PC-9 (cell line): ENCODE measurements at regions not wholly inside any gene's neighbourhood (a gene's known extent, or its start where the extent isn't known, plus 50 kb on each side); places are given as distances from the start of the nearest gene placed in this dataset.
A peak's percentile ranks its signal among the peaks of the same experiment; 100 is the strongest.

Source experiments
- BruUV-seq: library from RNA; stranded (reverse); fragments of 400-500 nt; replicated peaks from 2 replicates; lab custom pipeline; 2021; lab: Mats Ljungman, UMichigan
- CTCF ChIA-PET: fragments of 300-600 bp; sonication (Branson Sonifier 250); formaldehyde crosslinking; loops from one replicate; lab custom pipeline; 2022; ENCODE audit warnings: antibody characterized with exemption; lab: Charles Lee
- POLR2A ChIA-PET: fragments of 300-600 bp; sonication (Branson Sonifier 250); formaldehyde crosslinking; loops from one replicate; lab custom pipeline; 2022; ENCODE audit warnings: antibody characterized with exemption; ENCODE audit not compliant: unreplicated experiment; lab: Charles Lee
- DNase-seq, 2 experiments: peaks; one replicate each; pipeline versions ENCODE4 v3.0.0 to v3.0.0-alpha.2; 2015 to 2022; ENCODE audit warnings: mixed read lengths in 1 of 2
- H2AFZ ChIP-seq: fragments of 200-600 bp; sonication (generic); 2 replicates; pipeline ENCODE4 v1.8.1; 2017; ENCODE audit warnings: antibody characterized with exemption
- H3F3A ChIP-seq: fragments of 200-600 bp; sonication (generic); 2 replicates; pipeline ENCODE4 v1.8.1; 2017; ENCODE audit warnings: antibody characterized with exemption, mild to moderate bottlenecking, low read depth; ENCODE audit not compliant: insufficient read depth
- H3K27ac ChIP-seq: fragments of 200-600 bp; sonication (generic); 2 replicates; pipeline ENCODE4 v1.6.1; 2016; ENCODE audit warnings: mixed run types
- H3K27me3 ChIP-seq: fragments of 200-600 bp; sonication (generic); 2 replicates; pipeline ENCODE4 v1.6.1; 2016; ENCODE audit warnings: low read depth, mixed run types; ENCODE audit not compliant: insufficient read depth
- H3K36me3 ChIP-seq: fragments of 200-600 bp; sonication (generic); 2 replicates; pipeline ENCODE4 v1.6.1; 2016; ENCODE audit warnings: low read depth, mixed run types
- H3K4me1 ChIP-seq: fragments of 200-600 bp; sonication (generic); replicated peaks from 2 replicates; pipeline ENCODE4 v1.6.1; 2016; ENCODE audit warnings: mixed run types; ENCODE audit not compliant: insufficient read depth
- H3K4me2 ChIP-seq: fragments of 200-600 bp; sonication (generic); 2 replicates; pipeline ENCODE4 v1.6.1; 2017; ENCODE audit warnings: mixed run types
- H3K4me3 ChIP-seq: fragments of 200-600 bp; sonication (generic); 2 replicates; pipeline ENCODE4 v1.6.1; 2016; ENCODE audit warnings: mixed run types
- H3K79me2 ChIP-seq: fragments of 200-600 bp; sonication (generic); 2 replicates; pipeline ENCODE4 v1.6.1; 2017; ENCODE audit warnings: low read depth, mixed run types
- H3K9me2 ChIP-seq: fragments of 200-600 bp; sonication (generic); 2 replicates; pipeline ENCODE4 v1.8.1; 2017; ENCODE audit warnings: mild to moderate bottlenecking; ENCODE audit not compliant: insufficient read depth
- H3K9me3 ChIP-seq: fragments of 200-600 bp; sonication (generic); 2 replicates; pipeline ENCODE4 v1.8.1; 2016; ENCODE audit warnings: low read depth; ENCODE audit not compliant: insufficient read depth
- H4K20me1 ChIP-seq: fragments of 200-600 bp; sonication (generic); 2 replicates; pipeline ENCODE4 v1.8.1; 2017; ENCODE audit not compliant: insufficient read depth
- CTCF ChIP-seq: fragments of 200-600 bp; sonication (generic); conservative IDR thresholded peaks from 2 replicates; pipeline ENCODE4 v1.6.1; 2017; ENCODE audit warnings: mixed run types, antibody characterized with exemption, mild to moderate bottlenecking, moderate library complexity
- EZH2 ChIP-seq: fragments of 200-600 bp; sonication (generic); IDR thresholded peaks from 2 replicates; pipeline ENCODE4 v1.8.0; 2017; ENCODE audit warnings: antibody characterized with exemption, low read depth
- intact Hi-C: fragments of 100-400 bp; cut with micrococcal nuclease; formaldehyde crosslinking; loops from one replicate; pipeline ENCODE4 v1.10.0; 2022; ENCODE audit not compliant: unreplicated experiment

DNA sequence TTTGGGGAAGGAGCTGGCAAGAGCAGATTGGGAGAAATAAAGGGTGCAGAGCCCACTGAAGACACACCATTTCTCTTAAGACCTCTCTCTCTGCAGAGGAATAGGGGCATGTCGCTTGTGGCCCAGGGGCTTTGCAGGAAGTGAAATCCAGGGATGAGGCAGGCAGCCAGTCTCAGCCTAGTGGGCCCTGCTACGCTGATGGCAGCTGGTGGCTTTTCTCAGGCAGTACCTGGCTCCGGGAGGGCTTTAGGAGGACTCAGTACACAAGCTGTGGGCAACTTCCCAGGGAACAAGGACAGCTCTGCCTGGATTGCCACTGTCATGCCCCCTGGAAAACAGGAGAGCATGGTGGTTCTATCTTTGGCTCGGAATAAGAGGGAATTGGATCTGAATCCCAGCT, 76.2 kb upstream of the NEURL1B start:
- ChIA-PET POLR2A (no interaction called here), CTCF (no interaction called here)
- peaks cover 70% of the 10 kb centered on the region for H3K27me3 ChIP-seq
- H3K9me2 ChIP-seq, result no peaks in the 10 kb centered on the region
- H3K4me2 ChIP-seq, result no peak overlapping the region
- no peaks in the 10 kb centered on the region for H3F3A ChIP-seq
- TF ChIP-seq CTCF (no peak), EZH2 (no peak)
- no peaks in the 10 kb centered on the region; the same call in 1 of the 2 replicates for H4K20me1 ChIP-seq
- H3K4me3 ChIP-seq, result no peak overlapping the region
- H3K79me2 ChIP-seq, result no peaks in the 10 kb centered on the region
- H3K4me1 ChIP-seq, result no peaks in the 10 kb centered on the region
- no peak for DNase-seq
- H2AFZ ChIP-seq, result no peak overlapping the region
- no peak overlapping the region for H3K27ac ChIP-seq
- BruUV-seq, result no TSS peak
- intact Hi-C loops, result no loop called here
- no peaks in the 10 kb centered on the region for H3K9me3 ChIP-seq
- no peaks in the 10 kb centered on the region for H3K36me3 ChIP-seq

- TF ChIP-seq CTCF (no peak), EZH2 (no peak)
- intact Hi-C loops, result no loop called here
- Histone ChIP-seq H3F3A (no peaks in the 10 kb centered on the region), H3K27me3 (peaks cover 70% of the 10 kb centered on the region), H3K4me2 (no peak overlapping the region), H3K36me3 (no peaks in the 10 kb centered on the region), H3K4me3 (no peak overlapping the region), H3K4me1 (no peaks in the 10 kb centered on the region), H3K27ac (no peak overlapping the region), H3K9me3 (no peaks in the 10 kb centered on the region), H2AFZ (no peak overlapping the region), H4K20me1 (no peaks in the 10 kb centered on the region; the same call in 1 of the 2 replicates), H3K9me2 (no peaks in the 10 kb centered on the region), H3K79me2 (no peaks in the 10 kb centered on the region)
- POLR2A ChIA-PET, result no interaction called here
- no TSS peak for BruUV-seq
- peak in 1 of 2 experiments; percentile 39 for DNase-seq
- CTCF ChIA-PET, result no interaction called here
Observed at GRCh38 chr5:172564188-172564587, 76.9 kb upstream of the NEURL1B start.

- Histone ChIP-seq H4K20me1 (no peaks in the 10 kb centered on the region; the same call in 1 of the 2 replicates), H3F3A (no peaks in the 10 kb centered on the region), H3K9me2 (no peaks in the 10 kb centered on the region), H3K79me2 (no peaks in the 10 kb centered on the region), H3K4me1 (no peaks in the 10 kb centered on the region), H3K27me3 (peaks cover 81% of the 10 kb centered on the region), H3K36me3 (no peaks in the 10 kb centered on the region), H3K9me3 (no peaks in the 10 kb centered on the region), H2AFZ (no peak overlapping the region), H3K27ac (no peak overlapping the region), H3K4me3 (no peak overlapping the region), H3K4me2 (no peak overlapping the region)
- BruUV-seq, result no TSS peak
- intact Hi-C loops, result no loop called here
- no peak for DNase-seq
- ChIA-PET CTCF (no interaction called here), POLR2A (no interaction called here)
- no peak for TF ChIP-seq CTCF
- TF ChIP-seq EZH2, result no peak
Observed at GRCh38 chr5:172562443-172562842, 78.6 kb upstream of the NEURL1B start.
